H1 (cell line): ENCODE measurements at regions not wholly inside any gene's neighbourhood (a gene's known extent, or its start where the extent isn't known, plus 50 kb on each side); places are given as distances from the start of the nearest gene placed in this dataset.

ENCODE experiments used
- SUZ12 ChIP-seq: fragments of 200-600 bp; sonication (generic); IDR thresholded peaks from 2 replicates; pipeline ENCODE4 v1.6.1; 2012; ENCODE audit warnings: mild to moderate bottlenecking, inconsistent platforms, low read length, moderate library complexity, mixed read lengths
- TEAD4 ChIP-seq: IDR thresholded peaks from 2 replicates; pipeline ENCODE4 v1.6.1; 2012; ENCODE audit warnings: low read depth, low read length, inconsistent platforms, mixed read lengths

DNA sequence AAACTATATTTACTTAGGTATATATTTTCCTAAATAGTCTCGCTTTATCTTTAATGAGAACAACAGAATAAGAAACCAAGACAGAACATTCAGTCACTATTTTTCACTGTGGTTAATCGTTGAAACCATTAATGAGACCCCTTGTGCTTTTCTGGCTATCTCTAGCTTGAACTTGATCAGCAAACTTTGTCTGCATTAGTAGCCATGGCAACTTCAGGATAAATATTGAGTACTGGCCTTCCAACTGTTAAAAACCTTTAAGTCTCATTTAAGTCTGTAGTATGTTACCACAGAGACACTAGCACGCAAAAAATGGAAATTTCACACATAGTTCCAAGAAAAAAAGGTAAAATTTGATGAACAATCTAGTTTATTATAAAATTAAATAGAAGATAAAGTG is 946.0 kb downstream of the SLITRK5 start (continued):
- TF ChIP-seq SUZ12 (no peak), TEAD4 (no peak)
- TF ChIP-seq, all 59 proteins: peak for 0
